Left hindlimb (tissue), 1 donor: ENCODE measurements at regions not wholly inside any gene's neighbourhood (a gene's known extent, or its start where the extent isn't known, plus 50 kb on each side); places are given as distances from the start of the nearest gene placed in this dataset.

Experiments used
- DNase-seq: peaks from one replicate; pipeline ENCODE4 v3.0.0-alpha.2; 2018

- DNase-seq = no peak
Observed at GRCh38 chr13:70206671-70207070, 98.4 kb upstream of the KLHL1 start.

- no peak for DNase-seq
Observed at GRCh38 chr13:70203661-70204229, 95.5 kb upstream of the KLHL1 start.

- DNase-seq = no peak
Observed at GRCh38 chr13:70191034-70191433, 82.8 kb upstream of the KLHL1 start.

- DNase-seq = no peak
Observed at GRCh38 chr13:70189981-70190380, 81.7 kb upstream of the KLHL1 start.

- no peak for DNase-seq
Observed at GRCh38 chr13:70188567-70188966, 80.3 kb upstream of the KLHL1 start.

GRCh38 chr13:70183041-70183440 lies 74.8 kb upstream of the KLHL1 start:
- DNase-seq = no peak
